ENCODE measurements at regions not wholly inside any gene's neighbourhood (a gene's known extent, or its start where the extent isn't known, plus 50 kb on each side); places are given as distances from the start of the nearest gene placed in this dataset.

GRCh38 chr6:120779441-120779840 is 554.8 kb downstream of the TBC1D32 start:
- no peak overlapping the region for H3K9ac ChIP-seq (ENCODE audit: insufficient read depth in 1 of 2, low read depth in 2 of 2, low read length in 2 of 2)
- BruUV-seq (replicated peaks): no TSS peak
- H3K27me3 ChIP-seq (ENCODE audit: control insufficient read depth in 2 of 2, insufficient read depth in 2 of 2, low read length in 2 of 2): no peaks in the 10 kb centered on the region
- intact Hi-C loops (cut with micrococcal nuclease): no loop called here
- no peaks in the 10 kb centered on the region for H4K20me1 ChIP-seq (replicated peaks; ENCODE audit: control insufficient read depth, insufficient read depth, low read length)
- H3K9me3 ChIP-seq (replicated peaks; ENCODE audit: control insufficient read depth, insufficient read depth, low read depth, low read length): no peaks in the 10 kb centered on the region
- ATAC-seq (no peak), FAIRE-seq (no peak), DNase-seq (ENCODE audit: extremely low read depth in 1 of 4, low spot score in 3 of 4) (no peak)
- H3K27ac ChIP-seq (ENCODE audit: extremely low read depth, low read depth, low read length): no peak overlapping the region
- POLR2A ChIA-PET: no interaction called here
- no peaks in the 10 kb centered on the region for H3K9me1 ChIP-seq (ENCODE audit: control insufficient read depth, insufficient read depth, low read length)
- no peak overlapping the region for H3K4me3 ChIP-seq
- CTCF ChIA-PET (ENCODE audit: low intra/inter-chr PET ratio): no interaction called here
- H3K4me1 ChIP-seq (replicated peaks in 1 of 2; ENCODE audit: control insufficient read depth in 2 of 2, insufficient read depth in 2 of 2, low read length in 2 of 2): no peaks in the 10 kb centered on the region
- no peaks in the 10 kb centered on the region for H3K79me2 ChIP-seq (ENCODE audit: control insufficient read depth, insufficient read depth, low read length)
- in situ Hi-C loops (cut with MboI): no loop called here
- WGBS (ENCODE audit: insufficient coverage, low coverage, missing lambda C conversion rate): 3% methylated on average over 4 of the region's 4 CpGs
- H2AFZ ChIP-seq (ENCODE audit: low read depth, low read length): no peak overlapping the region
- H3K4me2 ChIP-seq (ENCODE audit: insufficient read depth, low read length): no peak overlapping the region
- H3K36me3 ChIP-seq (ENCODE audit: control insufficient read depth, insufficient read depth, low read length): no peaks in the 10 kb centered on the region
- TF ChIP-seq BACH1 (tag; IDR thresholded peaks at IDR 0.05): no peak
- TF ChIP-seq SOX6 (IDR thresholded peaks at IDR 0.05): no peak
- no peak for TF ChIP-seq ZHX1 (conservative IDR thresholded peaks at IDR 0.05; ENCODE audit: low read length)
- TF ChIP-seq MAX (CRISPR knock-in tag; IDR thresholded peaks at IDR 0.05): no peak
- TF ChIP-seq MTA2 (IDR thresholded peaks at IDR 0.05; ENCODE audit: low read depth): no peak
- no peak for TF ChIP-seq LARP7 (IDR thresholded peaks at IDR 0.05)
- TF ChIP-seq SMARCA5 (IDR thresholded peaks at IDR 0.05): no peak
- TF ChIP-seq JUND (IDR thresholded peaks at IDR 0.05; ENCODE audit: borderline replicate concordance, low read depth, low read length): no peak
- no peak for TF ChIP-seq JUND (tag; IDR thresholded peaks at IDR 0.05; ENCODE audit: borderline replicate concordance, low read depth, low read length)
- TF ChIP-seq ZBTB40 (IDR thresholded peaks at IDR 0.05): no peak
- TF ChIP-seq ZBTB40 (CRISPR knock-in tag; IDR thresholded peaks at IDR 0.05): no peak
- no peak for TF ChIP-seq ZKSCAN3 (CRISPR knock-in tag; IDR thresholded peaks at IDR 0.05)
- no peak for TF ChIP-seq DIDO1 (tag; IDR thresholded peaks at IDR 0.05; ENCODE audit: low read depth)
- no peak for TF ChIP-seq TSC22D4 (tag; IDR thresholded peaks at IDR 0.05)
- TF ChIP-seq TRIM28 (IDR thresholded peaks at IDR 0.05): no peak
